ENCODE measurements at regions not wholly inside any gene's neighbourhood (a gene's known extent, or its start where the extent isn't known, plus 50 kb on each side); places are given as distances from the start of the nearest gene placed in this dataset.
"Not testable (repeated sequence)": the region's sequence is repeated elsewhere in the genome, so short reads cannot be mapped to it uniquely, and the experiment has no call there.

GRCh38 chr2:224174521-224174920, 135.4 kb upstream of the SERPINE2 start:
- no peak for DNase-seq

GRCh38 chr2:224173933-224174332, 134.8 kb upstream of the SERPINE2 start:
- DNase-seq = peak; percentile 70

GRCh38 chr2:224173210-224173609, 134.1 kb upstream of the SERPINE2 start:
- DNase-seq = no peak

GRCh38 chr2:224171226-224171625, 132.1 kb upstream of the SERPINE2 start:
- DNase-seq = no peak

GRCh38 chr2:224169847-224170246, 130.8 kb upstream of the SERPINE2 start:
- DNase-seq = no peak

GRCh38 chr2:224167781-224168180, 128.7 kb upstream of the SERPINE2 start:
- DNase-seq = not testable (repeated sequence)

- no peak for DNase-seq
These were observed 127.6 kb upstream of the SERPINE2 start for GRCh38 chr2:224166654-224167053.

- no peak for DNase-seq
These were observed 126.8 kb upstream of the SERPINE2 start for GRCh38 chr2:224165901-224166319.

- DNase-seq = no peak
These were observed 124.7 kb upstream of the SERPINE2 start for GRCh38 chr2:224163566-224164307.

- DNase-seq = no peak
These were observed 123.0 kb upstream of the SERPINE2 start for GRCh38 chr2:224162122-224162521.

- DNase-seq = no peak
These were observed 122.6 kb upstream of the SERPINE2 start for GRCh38 chr2:224161712-224162111.

- DNase-seq = no peak
These were observed 121.8 kb upstream of the SERPINE2 start for GRCh38 chr2:224160917-224161316.

GRCh38 chr2:224159345-224159928, 120.4 kb upstream of the SERPINE2 start:
- no peak for DNase-seq

GRCh38 chr2:224158831-224159230, 119.7 kb upstream of the SERPINE2 start:
- DNase-seq = no peak

GRCh38 chr2:224158061-224158460, 119.0 kb upstream of the SERPINE2 start:
- DNase-seq = no peak

GRCh38 chr2:224157655-224158054, 118.6 kb upstream of the SERPINE2 start:
- DNase-seq = no peak

- no peak for DNase-seq
These were observed 117.3 kb upstream of the SERPINE2 start for GRCh38 chr2:224156436-224156835.

- no peak for DNase-seq
These were observed 116.8 kb upstream of the SERPINE2 start for GRCh38 chr2:224155896-224156295.

- DNase-seq = no peak
These were observed 116.3 kb upstream of the SERPINE2 start for GRCh38 chr2:224155371-224155770.

GRCh38 chr2:224151680-224152310, 112.7 kb upstream of the SERPINE2 start:
- DNase-seq = no peak

GRCh38 chr2:224151161-224151560, 112.1 kb upstream of the SERPINE2 start:
- DNase-seq = no peak

GRCh38 chr2:224148058-224148457, 109.0 kb upstream of the SERPINE2 start:
- DNase-seq = not testable (repeated sequence)

GRCh38 chr2:224147174-224147573, 108.1 kb upstream of the SERPINE2 start:
- no peak for DNase-seq

Measured in retina (tissue), 1 donor.